Left renal cortex interstitium (tissue), 4 donors: ENCODE measurements at regions not wholly inside any gene's neighbourhood (a gene's known extent, or its start where the extent isn't known, plus 50 kb on each side); places are given as distances from the start of the nearest gene placed in this dataset.
"Not testable (repeated sequence)": the region's sequence is repeated elsewhere in the genome, so short reads cannot be mapped to it uniquely, and the experiment has no call there.

Source experiments
- DNase-seq, 4 donors: peaks; one replicate each; pipeline ENCODE4 v3.0.0-alpha.2; 2013; ENCODE audit warnings: low read depth in 4 of 4, low spot score in 2 of 4, missing footprints in 1 of 4

DNA sequence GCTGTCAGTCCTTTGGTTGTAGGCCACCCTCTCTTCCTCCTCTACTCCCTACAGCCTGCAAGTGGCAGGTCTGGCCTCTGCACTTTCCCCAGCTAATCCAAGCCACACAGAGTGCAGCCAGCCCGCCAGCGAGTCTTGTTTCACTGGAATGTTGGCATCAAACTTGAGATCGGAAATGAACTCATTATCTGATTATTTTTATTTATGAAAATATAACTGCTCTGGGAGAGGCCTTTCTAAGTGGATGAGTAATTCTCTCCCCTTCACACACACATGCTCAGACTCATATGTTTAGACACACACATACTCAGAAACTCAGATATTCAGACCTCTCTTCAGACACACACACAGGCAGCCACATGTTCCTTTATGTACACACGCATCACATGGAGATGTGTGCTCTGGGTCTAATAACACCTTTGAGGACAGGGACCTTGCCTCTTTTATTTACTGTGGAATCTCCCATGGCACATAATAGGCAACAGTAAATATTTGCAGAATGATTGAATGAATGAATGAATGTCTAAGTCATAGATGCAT, 151.3 kb downstream of the ZFP36L2 start:
- no peak for DNase-seq

DNA sequence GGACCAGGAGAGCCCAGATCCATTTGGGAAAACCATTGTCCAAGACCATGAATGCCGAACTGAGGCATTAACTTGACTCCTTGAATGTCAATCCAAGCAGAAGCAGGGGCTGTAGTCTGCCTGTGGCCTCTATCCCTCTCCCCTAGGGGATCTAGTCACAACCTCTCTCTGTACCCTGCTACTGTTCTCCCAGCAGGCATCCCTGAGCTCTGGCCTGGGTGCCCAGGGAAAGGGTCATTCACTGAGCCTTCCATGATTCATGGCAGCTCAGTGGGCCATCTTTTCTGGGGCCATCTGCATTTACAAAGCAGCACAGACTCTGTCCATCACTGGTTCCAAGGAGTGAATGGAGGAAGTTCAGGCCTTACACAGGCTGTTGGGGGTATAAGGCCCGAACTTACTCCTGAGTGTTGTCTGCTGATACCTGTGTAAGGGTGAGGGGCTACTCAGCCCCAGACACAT, 151.8 kb downstream of the ZFP36L2 start:
- DNase-seq = no peak

DNA sequence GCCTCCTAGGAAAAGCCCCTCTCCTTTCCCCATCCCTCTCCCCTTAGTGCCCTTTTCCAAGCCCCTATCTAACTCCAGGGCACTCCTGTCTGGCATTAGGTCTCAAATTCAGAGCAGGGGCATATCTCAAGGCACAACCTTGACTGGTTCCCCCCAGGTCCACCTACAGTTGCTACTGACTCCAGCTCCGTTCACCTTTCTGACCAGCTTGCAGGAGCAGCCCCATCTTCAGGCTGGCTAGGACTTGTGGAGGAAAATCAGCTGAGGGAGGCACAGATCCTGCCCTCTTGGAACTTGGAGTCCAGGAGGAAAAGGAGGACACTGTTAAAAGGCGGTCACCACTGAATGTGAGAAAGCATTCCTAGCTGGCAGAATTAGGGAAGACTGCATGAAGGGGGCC, 152.4 kb downstream of the ZFP36L2 start:
- DNase-seq = no peak

DNA sequence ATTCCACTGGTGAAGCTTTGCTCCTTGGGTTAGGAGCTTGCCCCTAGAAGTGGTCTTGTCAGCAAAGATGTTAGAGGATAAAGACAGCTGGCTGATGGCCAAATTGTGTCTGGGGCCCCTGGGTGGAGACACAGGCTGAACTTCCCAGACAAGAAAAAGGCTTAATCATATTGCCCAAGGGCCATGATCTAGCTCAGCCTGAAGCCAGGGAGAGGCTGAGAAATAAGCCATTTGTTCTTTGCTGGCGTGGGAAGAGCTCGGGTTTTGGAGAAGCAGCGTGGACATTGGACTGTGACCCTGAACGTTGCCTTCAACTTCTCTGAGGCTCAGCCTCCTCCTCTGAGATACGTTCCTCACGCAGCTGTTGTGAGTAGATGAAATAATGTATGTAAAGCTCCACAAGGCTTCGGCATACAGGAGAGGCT, 153.0 kb downstream of the ZFP36L2 start:
- no peak for DNase-seq

DNA sequence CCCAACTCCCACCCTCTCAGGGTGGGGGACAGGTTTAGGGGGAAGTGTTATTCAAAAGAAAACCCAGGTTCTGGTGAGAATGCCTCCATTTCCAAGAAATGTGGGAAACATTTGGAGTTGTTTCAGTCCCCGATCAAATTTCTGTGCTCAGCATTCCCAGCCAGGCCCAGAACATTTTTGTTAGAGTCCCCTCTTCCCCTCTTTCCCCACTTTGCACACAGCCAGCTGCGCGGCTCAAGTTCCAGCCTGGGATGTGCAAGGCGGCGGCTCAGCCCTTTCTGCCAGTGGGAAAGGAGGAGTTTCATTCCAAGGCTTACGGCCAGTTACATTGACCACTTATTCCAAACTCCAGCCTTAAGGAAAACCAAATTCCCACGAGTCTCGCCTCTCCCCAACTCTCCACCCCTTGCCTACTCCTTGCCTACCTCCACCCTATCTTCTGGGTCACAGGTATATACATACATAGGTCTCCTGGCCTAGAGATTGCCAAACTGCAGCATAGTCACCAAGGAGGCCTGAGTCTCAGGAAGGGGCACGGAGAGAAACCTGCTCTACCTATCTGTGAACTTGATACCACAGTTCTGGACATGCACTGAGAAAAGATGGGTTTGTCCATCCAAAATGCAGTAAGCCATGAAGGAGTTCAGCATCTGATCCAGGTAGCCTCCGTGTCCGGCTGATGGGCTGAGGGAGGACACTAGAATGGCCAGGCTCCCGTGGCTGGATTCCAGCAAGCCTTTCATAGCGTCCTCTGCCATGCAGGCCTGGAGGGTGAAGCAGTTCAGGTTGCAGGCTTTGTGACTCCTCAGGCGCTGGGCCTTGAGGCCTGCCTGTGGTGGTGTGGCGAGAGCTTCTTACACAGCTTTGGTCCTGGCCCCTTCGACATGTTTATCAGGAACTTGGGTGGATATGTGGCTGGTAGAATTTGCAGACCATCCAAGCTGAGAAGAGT, 154.5 kb downstream of the ZFP36L2 start:
- no peak for DNase-seq

DNA sequence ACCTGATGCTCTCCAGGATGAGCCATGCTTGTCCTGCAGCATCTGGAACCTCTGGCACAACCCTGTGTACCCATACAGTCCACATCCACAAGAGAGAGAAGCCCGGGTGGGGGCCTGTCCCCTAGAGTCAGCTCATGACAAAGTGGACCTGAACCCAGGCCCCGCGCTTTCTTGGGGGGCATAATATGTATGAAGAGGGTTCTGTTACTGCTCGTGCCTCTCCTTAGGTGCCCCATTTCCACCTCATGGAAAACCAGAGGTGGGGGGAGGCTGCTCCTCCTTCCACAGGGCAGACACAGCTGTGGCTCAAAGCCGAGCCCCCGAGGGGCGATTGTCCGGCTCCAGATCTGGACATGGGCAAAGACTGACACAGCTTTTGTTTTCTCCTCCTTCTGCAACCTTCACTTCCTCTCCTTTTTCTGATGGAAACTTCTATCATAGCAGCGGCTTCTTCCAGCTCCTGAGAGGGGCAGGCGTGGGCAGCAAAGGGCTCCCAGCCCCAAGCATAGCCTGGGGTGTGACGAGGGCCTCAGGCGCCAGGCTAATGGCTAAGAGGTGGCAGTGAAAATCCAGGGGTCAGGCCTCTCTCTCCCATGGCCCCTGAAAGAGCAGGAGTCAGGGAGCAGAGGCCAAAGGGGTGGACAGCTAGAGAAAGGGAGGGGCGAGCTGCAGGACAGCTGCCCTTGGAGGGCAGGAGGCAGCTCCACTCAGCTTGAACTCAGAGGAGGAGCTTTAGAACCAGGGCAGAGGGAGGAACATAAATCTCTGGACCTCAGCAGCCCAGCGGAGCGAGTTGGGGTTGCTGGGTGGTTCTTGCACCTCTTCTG, 155.5 kb downstream of the ZFP36L2 start:
- DNase-seq = no peak

DNA sequence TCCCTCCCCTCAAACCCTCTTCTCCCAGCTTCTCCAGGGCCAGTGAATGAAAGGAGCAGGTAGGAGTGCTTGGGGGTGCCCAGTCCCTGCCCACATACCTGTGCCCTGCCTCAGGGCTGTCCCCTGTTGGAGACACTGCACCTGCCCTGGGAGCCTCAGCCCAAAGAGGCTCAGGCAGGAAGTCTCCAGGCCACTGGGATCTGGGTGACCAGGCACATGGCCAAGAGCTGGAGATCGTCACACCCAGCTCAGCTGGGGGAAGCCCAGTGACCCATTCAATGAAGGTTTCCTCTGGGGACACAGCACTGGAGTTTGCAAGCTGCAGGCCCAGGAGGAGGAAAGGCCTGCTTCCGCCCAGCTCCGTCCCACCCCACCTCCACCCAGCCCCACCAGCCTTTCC, 156.4 kb downstream of the ZFP36L2 start:
- no peak for DNase-seq

DNA sequence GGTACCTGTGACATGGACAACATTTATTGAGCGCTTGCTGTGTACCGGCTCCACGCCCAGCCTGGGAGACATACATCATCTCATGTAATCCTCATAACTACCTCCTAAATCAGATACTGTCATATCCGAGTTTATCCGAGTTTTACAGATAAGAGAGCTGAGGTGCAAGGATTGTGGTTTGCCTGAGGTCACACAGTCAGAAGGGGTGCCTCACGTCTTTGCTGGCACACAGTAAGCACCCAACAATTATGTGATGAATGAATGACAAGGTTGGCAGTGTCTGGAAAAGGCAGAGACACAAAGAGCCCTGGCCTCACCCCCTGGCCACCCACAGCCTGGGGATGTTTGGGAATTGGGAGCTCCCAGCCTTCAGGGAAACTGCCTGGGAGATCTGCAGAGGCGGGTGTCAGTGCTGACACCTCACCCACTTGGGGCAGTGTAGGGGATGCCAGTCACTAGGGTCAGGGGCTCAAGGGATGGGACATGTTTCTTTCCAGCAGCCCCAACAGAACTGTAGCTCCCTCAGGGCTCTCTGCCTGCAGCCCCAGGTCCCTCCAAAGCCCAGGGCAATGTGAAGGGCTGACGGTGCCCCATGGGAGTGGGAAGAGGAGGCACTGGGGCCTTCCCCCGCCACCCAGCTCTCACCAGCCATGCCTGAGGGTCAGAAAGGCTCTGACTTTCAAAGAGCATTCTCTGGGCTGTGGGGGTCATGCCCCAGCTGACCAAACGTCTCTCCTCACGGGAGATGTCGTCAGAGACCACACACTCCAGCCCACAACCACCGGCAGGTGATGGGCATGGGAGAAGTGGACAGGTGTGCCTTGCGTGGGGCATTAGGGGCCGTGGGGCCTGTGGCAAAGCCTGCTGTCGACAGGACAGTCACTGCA, 157.5 kb downstream of the ZFP36L2 start:
- no peak for DNase-seq

DNA sequence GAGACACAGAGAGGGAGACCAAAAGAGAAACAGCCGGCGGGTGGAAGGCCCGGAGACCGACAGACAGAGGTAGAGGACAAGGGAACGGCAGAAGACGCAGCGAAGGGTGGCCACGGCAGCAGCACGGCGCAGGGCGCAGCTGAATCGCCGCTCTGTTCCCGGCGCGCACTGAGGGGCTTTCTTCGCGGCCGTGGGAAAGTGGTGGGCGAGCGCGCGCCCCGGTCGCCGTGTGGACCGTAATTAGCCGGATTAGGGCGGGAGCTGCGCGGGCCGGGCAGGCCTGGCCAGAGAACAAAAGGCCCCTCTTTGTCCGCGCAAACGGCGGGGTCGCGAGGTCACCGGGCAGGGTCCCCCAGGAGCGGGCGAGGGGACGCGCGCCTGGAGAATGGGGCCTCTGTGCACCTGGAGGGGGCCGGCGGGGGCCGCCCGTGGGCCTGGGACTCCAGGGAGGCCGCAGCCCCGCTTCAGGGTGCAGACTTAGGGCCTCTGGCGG, 158.3 kb downstream of the ZFP36L2 start:
- DNase-seq = no peak

DNA sequence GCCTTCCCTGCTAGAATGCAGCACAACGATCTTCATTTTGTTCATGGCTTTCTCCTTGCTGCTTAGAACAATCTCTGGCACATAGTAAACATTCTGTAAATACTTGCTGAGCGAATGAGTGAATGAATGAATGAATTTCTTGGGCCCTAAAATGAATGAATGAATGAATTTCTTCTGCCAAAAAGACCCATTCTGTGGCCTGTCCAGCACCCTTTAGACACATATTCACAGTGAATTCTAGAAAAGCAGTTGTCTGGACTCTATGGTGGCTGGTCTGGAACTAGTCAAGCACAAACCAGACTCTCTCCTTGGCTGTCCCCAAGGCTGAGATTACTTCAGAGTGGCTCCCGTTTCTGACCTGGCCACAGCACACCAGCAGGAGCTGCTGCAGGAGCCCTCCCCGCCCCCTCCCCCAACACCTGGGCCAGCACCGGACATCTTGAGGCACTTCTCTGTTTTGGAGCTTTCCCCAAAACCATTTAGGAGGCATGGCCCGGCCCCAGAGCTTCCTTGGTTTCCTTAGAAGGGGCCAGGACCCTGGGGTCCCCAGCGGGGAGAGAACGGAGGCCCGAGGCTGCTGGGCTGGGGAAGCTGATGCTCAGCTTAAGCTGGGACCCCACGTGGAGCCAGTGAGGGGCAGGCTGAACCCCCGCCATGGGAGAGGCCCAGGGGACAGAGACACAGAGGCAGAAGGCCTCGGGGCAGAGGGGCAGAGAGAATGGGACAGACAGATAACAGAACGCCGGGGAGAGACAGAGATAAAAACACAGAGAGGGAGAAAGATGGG, 159.0 kb downstream of the ZFP36L2 start:
- DNase-seq = no peak

DNA sequence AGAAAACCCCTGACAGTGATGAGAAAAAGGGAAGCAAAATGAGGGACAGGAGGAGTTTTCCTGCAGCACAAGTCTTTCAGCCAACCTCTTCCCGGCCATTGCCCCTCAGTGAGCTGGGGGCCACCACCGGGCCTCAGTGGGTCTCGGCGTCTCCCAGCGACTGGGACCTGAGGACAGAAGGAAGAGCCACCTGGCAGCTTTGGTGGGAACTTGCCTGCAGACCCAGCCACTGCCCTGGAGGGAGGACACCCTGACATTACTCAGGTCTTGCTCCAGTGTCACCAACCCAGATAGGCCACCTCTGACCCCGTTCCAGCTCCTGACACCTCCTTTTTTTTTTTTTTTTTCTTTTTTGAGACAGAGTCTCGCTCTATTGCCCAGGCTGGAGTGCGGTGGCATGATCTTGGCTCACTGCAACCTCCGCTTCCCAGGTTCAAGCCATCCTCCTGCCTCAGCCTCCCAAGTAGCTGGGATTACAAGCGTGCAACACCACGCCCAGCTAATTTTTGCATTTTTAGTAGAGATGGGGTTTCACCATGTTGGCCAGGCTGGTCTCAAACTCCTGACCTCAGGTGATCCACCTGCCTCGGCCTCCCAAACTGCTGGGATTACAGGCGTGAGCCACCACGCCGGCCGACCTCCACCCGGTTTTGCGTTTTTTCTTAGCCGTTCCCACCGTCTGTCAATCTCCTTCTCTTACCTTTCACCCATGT, 159.7 kb downstream of the ZFP36L2 start:
- not testable (repeated sequence) for DNase-seq

DNA sequence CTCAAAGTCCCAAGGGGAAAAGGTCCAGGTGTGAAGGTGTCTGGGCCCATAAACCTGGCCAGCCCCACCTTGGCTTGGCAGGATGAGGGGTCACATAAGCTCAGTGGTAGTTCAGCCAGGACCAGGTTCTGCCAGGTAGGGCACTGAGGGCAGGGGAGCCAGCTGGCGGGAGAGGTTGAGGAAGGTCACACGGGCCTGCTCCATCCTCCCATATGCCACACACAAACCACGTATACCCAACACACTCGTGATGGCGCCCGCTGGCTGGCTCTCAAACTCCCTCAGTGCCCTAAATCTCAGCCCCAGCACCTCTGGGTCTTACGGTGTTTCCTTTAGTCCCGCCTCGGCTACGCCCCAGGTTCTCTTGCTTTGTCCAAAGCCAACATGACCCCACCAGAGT, 160.5 kb downstream of the ZFP36L2 start:
- no peak for DNase-seq

DNA sequence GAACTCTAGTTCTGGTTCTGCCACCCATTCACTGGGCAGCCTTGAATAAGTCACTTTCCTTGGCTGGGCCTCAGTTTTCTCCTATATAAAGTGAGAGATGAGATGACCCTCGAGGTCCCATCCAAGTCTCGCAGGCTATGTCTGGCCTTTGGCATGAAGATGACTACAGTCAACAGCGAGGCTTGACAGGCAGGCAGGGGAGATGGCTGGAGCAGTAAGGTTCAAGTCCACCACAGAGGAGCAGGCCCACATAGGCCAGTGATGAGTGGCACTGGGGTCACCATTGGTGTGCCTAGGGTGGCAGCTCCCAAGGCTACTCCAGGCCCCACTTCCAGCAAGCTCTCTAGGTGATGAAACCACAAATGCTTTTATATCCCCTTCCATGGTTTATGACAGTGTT, 161.4 kb downstream of the ZFP36L2 start:
- no peak for DNase-seq

DNA sequence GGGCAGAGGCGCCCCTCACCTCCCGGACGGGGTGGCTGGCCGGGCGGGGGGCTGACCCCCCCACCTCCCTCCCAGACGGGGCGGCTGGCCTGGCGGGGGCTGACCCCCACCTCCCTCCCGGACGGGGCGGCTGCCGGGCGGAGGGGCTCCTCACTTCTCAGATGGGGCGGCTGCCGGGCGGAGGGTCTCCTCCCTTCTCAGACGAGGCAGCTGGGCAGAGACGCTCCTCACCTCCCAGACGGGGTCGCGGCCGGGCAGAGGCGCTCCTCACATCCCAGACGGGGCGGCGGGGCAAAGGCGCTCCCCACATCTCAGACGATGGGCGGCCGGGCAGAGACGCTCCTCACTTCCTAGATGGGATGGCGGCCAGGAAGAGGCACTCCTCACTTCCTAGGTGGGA, 163.3 kb downstream of the ZFP36L2 start:
- DNase-seq = not testable (repeated sequence)

DNA sequence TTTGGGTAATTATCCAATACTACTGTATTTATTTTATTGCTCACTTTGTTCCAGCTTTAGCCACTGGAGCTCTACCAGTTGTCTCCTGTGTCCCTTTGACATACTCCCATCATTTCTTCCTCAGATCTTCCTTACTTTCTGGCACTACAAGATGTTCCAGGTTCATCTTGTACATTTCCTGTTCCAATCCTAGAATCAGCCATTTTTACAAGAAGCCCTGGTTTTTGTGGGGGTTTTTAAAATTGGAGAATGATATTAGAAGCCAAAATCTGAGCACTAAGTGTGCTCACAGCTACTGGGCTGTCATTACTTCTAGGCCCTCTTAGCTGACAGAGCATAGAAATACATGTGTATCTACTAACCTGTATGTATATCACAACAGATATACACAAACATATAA, 164.3 kb downstream of the ZFP36L2 start:
- DNase-seq = no peak

DNA sequence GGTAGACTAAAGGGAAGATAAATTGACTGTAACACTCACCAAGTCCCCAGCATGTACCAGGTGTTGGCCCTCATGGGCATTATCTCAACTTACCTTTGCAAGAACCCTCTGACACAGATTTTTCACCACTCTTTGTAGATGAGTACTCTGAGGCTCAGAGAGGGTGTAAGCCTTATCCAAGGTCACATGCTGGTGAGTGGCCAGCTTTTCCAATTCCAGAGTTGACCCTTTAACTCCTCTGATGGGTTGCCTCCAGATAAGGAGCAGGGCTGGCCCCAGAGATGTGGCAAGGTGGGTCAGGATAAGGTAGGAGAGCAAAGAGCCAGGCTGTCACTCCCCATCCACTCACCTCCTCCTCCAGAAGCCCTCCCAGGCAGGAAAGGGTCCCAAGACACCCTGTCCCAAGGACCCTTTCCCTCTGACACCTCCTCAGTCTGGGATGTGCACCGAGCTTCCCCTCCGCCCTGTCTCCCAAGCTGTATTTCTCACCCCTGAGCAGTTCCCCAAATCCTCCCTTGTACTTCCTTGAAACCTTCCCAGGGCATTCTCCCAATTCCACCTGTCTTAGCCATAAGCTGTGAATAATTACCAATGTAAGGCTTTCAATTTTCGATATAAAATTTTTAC, 165.9 kb downstream of the ZFP36L2 start:
- no peak for DNase-seq

DNA sequence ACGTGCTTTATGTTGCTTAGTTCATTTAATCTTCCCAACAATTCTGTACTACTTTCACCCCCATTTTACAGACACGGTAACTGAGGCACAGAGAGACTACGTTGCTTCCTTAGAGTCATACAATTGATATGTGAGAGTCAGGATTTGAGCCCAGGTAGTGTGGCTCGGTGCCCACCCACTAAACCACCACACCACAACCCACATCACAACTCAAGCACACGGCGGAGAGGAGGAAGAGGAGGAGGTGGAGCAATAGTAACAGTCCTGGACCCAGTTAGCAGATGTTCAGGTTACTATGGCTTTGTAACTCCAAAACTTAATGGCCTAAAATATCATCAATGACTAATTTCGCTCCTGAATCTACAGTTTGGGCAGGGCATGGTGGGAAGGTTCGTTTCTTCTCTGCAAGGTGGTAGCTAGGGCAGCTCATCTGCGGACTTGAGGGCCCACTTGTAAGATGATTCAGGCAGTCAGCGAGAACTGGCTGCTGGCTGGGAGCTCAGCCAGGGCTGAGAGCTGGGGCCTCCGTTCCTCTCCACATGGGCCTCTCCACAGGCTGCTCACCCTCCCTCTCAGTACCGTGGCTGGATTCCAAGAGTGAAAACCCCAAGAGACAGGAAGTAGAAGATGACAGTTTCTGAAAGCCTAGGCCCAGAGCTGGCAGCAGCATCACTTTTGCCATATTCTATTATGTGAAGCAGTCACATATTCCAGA, 167.1 kb downstream of the ZFP36L2 start:
- DNase-seq = no peak

DNA sequence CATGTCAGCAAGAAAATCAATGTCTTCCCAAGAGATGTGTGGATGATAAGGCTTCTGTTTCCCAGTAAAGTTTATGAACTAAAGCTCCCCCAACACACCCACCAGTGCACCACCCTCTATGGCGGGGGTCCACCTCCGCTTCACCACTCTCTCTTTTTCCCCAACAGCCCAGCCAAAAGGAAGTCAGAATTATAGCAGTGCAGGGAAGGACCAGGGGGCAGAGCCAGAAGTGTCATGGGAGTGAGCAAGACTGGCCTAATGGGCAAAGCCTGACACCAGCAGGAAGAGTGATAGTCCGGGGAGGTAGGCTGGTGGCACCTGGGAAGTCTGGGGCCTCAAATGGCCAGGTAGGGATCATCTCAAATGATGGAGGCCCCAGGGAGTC, 167.7 kb downstream of the ZFP36L2 start:
- no peak for DNase-seq
